ENCODE measurements at regions not wholly inside any gene's neighbourhood (a gene's known extent, or its start where the extent isn't known, plus 50 kb on each side); places are given as distances from the start of the nearest gene placed in this dataset.

DNA sequence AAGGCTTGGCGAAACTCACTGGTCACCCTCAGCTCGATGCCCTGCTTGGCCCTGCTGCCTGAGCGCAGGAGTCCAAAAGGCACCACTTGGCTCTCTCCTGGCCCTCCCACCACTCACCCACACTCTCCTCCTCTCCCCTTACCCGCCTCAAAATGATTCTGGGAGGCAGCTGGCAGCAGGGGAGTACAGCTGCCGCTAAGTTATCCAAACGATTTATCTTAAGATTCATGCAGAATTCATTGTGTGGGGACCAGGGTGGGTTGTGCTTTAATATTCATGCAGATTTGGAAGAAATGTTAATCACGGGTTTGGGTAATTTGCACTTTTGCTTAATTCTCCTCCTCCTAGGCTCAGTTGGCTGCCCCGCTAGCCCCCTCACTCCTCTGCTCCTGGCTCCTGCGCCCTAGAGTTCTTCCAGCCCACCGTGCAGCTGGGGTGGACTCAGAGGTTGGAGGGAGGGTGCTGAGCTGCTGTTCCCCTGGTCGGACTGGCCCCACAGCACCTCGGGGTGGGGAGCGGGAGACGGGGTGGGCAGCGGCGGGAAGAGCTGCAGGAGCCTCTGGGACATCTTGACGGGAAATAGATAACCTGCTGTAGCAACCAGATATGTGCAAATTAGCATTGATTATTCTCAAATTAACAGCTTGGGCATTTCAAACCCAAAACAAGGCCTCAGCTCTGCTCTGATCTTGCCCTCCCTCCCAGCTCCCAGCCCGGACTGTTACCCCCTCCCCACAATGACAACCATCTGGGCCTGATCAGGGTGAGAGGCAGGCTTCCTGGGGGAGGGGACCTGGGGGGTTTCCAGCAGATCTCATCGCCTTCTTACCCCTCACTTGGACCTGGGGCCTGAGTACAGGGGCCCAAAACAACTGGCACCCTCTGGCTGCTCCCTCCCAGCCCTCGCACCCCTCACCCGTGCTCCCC lies 122.6 kb upstream of the RPL38 start:
- peaks cover 0 to 49% of the 10 kb centered on the region in 2 donors for H3K27me3 ChIP-seq
- ATAC-seq (no peak), DNase-seq (peak in 1 of 4 donors; percentile 51)
- H3K9me3 ChIP-seq: peaks cover 0 to 5% of the 10 kb centered on the region in 2 donors
- no peaks in the 10 kb centered on the region for H3K36me3 ChIP-seq
- no peaks in the 10 kb centered on the region for H3K4me1 ChIP-seq
- no peak overlapping the region for H3K4me3 ChIP-seq
- H3K27ac ChIP-seq: no peak overlapping the region
- TF ChIP-seq CTCF (IDR thresholded peaks at IDR 0.05): no peak
- intact Hi-C loops (cut with DNase I): no loop called here

DNA sequence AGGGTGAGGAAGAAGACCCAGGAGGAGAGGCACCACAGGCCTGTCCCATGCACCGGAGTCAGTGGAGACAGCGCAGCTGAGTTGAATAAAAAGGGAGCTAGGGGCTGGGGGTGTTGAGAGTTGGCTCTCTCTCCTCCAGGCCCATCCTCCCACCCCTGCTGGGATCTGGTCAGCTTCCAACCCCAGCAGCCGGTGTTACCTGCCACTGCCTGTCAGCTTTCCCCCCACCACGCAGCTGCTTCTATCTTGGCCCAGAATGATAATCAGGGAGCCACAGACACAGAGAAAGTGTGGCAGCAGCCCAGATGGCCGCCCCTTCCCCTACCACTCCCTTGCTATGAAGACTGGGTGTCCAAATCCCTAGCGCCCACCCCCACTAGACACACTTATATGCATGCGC lies 120.6 kb upstream of the RPL38 start:
- no peaks in the 10 kb centered on the region for H3K4me1 ChIP-seq
- no peak for TF ChIP-seq CTCF (IDR thresholded peaks at IDR 0.05)
- H3K4me3 ChIP-seq: no peak overlapping the region
- H3K27me3 ChIP-seq: peaks cover 0 to 48% of the 10 kb centered on the region in 2 donors
- ATAC-seq: no peak
- no peak overlapping the region for H3K27ac ChIP-seq
- H3K9me3 ChIP-seq: peaks cover 0 to 5% of the 10 kb centered on the region in 2 donors
- no peaks in the 10 kb centered on the region for H3K36me3 ChIP-seq
- intact Hi-C loops (cut with DNase I): no loop called here
- DNase-seq: no peak

GRCh38 chr17:74083321-74083720 lies 120.2 kb upstream of the RPL38 start:
- DNase-seq (no peak), ATAC-seq (no peak)
- Histone ChIP-seq H3K36me3 (no peaks in the 10 kb centered on the region), H3K4me1 (no peaks in the 10 kb centered on the region), H3K4me3 (no peak overlapping the region), H3K9me3 (peaks cover 0 to 5% of the 10 kb centered on the region in 2 donors), H3K27me3 (peaks cover 0 to 46% of the 10 kb centered on the region in 2 donors), H3K27ac (no peak overlapping the region)
- no peak for TF ChIP-seq CTCF (IDR thresholded peaks at IDR 0.05)
- intact Hi-C loops (cut with DNase I): no loop called here

- H3K9me3 ChIP-seq: peaks cover 0 to 5% of the 10 kb centered on the region in 2 donors
- H3K27me3 ChIP-seq: peaks cover 0 to 41% of the 10 kb centered on the region in 2 donors
- ATAC-seq: no peak
- intact Hi-C loops (cut with DNase I): no loop called here
- H3K36me3 ChIP-seq: no peaks in the 10 kb centered on the region
- no peak overlapping the region for H3K27ac ChIP-seq
- no peak for TF ChIP-seq CTCF (IDR thresholded peaks at IDR 0.05)
- H3K4me1 ChIP-seq: no peaks in the 10 kb centered on the region
- no peak overlapping the region for H3K4me3 ChIP-seq
- DNase-seq: no peak
These were observed 118.0 kb upstream of the RPL38 start for GRCh38 chr17:74085434-74085833.

GRCh38 chr17:74087002-74087585 lies 116.4 kb upstream of the RPL38 start:
- Histone ChIP-seq H3K4me1 (no peaks in the 10 kb centered on the region), H3K36me3 (no peaks in the 10 kb centered on the region), H3K9me3 (peaks cover 0 to 5% of the 10 kb centered on the region in 2 donors), H3K27ac (no peak overlapping the region), H3K27me3 (peaks cover 0 to 26% of the 10 kb centered on the region in 2 donors), H3K4me3 (no peak overlapping the region)
- no peak for ATAC-seq
- no peak for TF ChIP-seq CTCF (IDR thresholded peaks at IDR 0.05)
- intact Hi-C loops (cut with DNase I): no loop called here
- no peak for DNase-seq

All from left lung (tissue), 4 donors.